ENCODE measurements at regions not wholly inside any gene's neighbourhood (a gene's known extent, or its start where the extent isn't known, plus 50 kb on each side); places are given as distances from the start of the nearest gene placed in this dataset.
"Not testable (repeated sequence)": the region's sequence is repeated elsewhere in the genome, so short reads cannot be mapped to it uniquely, and the experiment has no call there.

- DNase-seq (ENCODE audit: low read depth in 3 of 3) = no peak
These were observed 550.7 kb downstream of the MN1 start for GRCh38 chr22:27250886-27251285.

GRCh38 chr22:27251563-27251962 lies 550.0 kb downstream of the MN1 start:
- DNase-seq (ENCODE audit: low read depth in 3 of 3) = no peak

DNA sequence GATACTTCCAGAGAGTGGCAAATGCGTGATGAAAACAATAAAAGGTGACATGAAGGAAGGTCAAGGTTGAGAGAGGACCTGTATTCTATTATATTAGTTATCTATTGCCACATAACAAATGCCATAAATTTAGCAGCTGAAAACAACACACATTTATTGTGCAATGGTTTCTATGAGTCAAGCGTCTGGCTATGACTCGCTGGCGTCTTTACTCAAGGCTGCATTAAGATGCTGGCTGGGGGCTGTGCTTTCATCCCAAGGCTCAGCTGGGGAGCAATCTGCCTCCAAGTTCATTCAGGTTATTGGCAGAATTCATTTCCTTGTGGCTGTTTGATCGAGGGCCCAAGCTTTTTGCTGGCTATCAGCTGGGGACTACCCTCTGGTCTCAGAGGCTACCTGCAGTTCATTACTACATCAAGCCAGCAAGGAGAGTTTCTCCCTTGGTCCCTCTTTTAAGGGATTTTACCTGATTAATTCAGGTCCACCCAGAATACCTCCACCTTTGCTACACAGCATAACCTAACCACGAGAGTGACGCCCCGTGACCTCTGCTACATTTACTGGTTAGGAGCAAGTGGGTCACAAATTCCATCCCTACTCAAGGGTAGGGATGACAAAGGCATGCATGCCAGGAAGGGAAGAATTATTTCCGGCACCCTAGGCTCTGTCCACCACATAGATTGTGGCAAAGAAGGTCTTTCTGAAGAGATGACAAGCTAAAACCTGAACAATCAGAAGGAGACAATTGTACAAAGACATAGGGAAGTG lies 549.1 kb downstream of the MN1 start:
- no peak for DNase-seq (ENCODE audit: low read depth in 3 of 3)

GRCh38 chr22:27253108-27253902 lies 548.3 kb downstream of the MN1 start:
- no peak for DNase-seq (ENCODE audit: low read depth in 3 of 3)

DNA sequence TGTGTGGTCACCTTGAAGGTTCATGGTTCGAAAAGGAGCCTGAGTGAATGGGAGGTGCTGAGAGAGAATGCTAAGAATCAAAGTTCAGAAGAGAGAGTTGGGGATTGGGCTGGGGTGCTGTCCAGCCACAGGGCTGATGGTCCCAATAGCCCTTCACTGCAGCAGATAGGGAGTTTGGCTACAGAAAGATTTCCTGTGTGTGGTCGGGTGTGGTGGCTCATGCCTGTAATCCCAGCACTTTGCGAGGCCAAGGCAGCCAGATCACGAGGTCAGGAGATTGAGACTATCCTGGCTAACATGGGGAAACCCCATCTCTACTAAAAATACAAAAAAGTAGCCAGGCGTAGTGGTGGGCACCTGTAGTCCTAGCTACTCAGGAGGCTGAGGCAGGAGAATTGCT lies 547.5 kb downstream of the MN1 start:
- not testable (repeated sequence) for DNase-seq (ENCODE audit: low read depth in 3 of 3)

- DNase-seq (ENCODE audit: low read depth in 3 of 3) = no peak
These were observed 546.0 kb downstream of the MN1 start for GRCh38 chr22:27255580-27255979.

DNA sequence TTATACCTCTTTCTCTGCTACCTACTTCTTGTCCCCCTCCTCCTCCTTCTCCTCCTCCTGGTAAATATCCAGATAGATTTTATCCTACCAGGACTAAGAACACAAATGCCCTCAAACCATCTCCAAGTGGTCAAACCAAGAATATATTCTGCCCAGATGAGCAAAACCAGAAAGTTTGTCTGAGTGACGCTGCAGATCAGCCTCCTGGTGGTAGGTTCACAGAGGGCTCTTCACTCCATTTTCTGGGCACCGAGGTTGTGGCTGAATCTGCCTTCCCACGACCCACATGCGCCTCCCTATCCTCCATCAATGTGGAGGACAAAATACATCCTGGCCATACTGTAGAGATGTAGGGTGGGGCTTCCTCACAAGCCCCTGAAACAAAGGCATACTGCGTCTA lies 543.6 kb downstream of the MN1 start:
- no peak for DNase-seq (ENCODE audit: low read depth in 3 of 3)

DNA sequence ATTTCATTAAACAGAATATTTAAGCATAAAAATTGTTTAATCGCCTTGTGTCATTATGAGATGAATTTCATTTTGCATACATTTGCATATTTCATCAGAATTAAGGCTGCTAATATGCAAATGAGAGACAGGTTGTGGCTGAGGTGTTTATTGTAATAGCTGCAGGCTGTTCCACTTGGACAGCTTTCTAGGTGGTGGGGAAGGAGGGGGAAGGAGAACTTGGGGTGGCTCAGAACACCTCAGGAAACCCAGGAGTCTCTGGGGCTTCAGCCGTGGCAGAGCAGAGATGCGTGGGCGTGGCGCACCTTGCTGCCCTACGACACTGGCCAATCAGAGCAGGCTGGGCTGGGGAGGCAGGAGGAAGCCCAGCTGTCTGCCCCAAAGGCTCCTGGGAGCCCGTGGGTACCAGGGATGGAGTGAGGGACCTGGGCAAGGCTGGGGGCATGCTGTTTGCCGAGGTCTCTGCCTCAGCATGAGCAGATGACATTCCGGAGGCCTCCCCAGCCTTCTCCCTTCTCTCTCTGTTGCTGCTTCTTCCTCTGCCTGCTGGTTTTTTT lies 542.9 kb downstream of the MN1 start:
- no peak for DNase-seq (ENCODE audit: low read depth in 3 of 3)

DNA sequence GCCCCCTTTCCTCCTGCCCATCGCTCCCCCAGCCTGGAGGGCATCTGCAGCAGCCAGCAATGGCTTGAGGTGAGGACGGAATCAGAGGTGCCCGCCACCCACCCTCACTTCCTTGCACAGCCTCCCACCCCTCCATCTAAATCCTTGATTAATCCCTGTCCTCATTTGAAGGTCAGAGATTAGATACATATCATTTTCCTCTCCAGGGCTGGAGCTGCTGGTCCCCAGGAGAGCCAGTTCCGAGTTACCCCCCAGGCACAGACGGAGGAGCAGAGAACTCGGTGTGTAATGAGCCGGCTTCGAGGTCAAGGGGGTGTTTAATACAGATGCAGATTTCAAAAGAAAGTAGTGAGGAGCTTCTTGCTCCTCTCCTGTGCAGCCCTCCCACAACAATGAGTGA lies 542.1 kb downstream of the MN1 start:
- no peak for DNase-seq (ENCODE audit: low read depth in 3 of 3)

GRCh38 chr22:27260087-27260698 lies 541.4 kb downstream of the MN1 start:
- no peak for DNase-seq (ENCODE audit: low read depth in 3 of 3)

DNA sequence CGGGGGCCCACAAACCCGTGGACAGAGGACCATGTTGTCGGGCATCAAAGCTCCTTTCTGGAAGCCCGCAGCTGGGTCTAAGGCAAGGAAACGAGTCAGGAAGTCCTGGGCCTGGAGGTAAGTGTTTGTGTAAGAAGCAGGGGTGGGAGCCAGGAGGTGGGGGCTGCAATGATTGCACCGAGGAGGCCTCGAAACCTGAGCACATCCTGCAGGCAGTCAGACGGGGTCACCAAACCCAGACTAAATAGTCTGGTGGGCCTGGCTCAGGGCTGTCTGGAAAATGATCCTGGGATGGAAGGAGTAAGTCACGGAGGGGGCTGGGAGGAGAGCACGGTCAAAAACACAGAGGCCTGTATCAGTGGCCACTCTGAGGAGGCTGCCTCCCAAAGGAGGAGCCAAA lies 539.2 kb downstream of the MN1 start:
- DNase-seq (ENCODE audit: low read depth in 3 of 3) = no peak

GRCh38 chr22:27264184-27264583 lies 537.4 kb downstream of the MN1 start:
- DNase-seq (ENCODE audit: low read depth in 3 of 3) = no peak

DNA sequence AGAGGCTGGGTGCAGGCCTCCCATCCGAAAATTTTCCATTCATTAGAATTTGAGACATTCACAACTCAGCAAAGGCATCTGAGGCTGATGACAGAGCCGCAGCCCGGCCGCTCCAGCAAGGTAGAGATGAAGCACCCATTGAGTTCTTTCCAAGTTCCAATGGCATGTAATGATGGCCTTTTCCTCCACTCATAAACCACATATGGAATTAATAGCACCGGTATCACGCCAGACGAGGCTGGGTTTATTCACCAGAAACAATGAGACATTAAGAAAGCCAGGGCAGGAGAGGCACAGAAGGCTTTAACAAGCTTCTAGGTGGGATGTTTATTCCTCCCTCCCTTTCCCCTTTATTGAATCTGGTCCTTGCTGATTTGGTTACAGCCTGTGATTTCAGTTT lies 534.4 kb downstream of the MN1 start:
- DNase-seq (ENCODE audit: low read depth in 3 of 3) = no peak

- no peak for DNase-seq (ENCODE audit: low read depth in 3 of 3)
These were observed 531.6 kb downstream of the MN1 start for GRCh38 chr22:27269751-27270543.

- DNase-seq (ENCODE audit: low read depth in 3 of 3) = no peak
These were observed 530.6 kb downstream of the MN1 start for GRCh38 chr22:27270818-27271510.

GRCh38 chr22:27273436-27273835 lies 528.1 kb downstream of the MN1 start:
- no peak for DNase-seq (ENCODE audit: low read depth in 3 of 3)

DNA sequence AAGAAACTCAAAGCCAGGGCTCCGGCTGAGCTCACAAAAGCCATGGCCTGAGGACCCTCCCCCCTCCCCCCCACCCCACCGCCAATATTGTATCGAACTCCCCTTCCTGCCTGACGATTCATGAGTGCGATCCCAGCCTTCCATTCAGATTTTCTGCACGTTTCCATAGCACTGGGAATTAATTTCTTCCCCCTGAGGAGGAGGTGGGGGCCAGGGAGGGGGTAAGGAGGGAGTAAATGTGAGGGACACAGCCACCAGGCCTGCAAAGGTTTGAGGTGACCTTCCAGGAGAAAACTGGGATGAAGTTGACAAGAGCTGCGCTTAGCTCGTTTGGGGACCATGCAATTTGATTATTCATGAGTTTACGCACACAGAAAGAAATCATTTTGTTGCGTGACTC lies 527.7 kb downstream of the MN1 start:
- no peak for DNase-seq (ENCODE audit: low read depth in 3 of 3)

GRCh38 chr22:27274770-27275449 lies 526.6 kb downstream of the MN1 start:
- DNase-seq (ENCODE audit: low read depth in 3 of 3) = no peak

DNA sequence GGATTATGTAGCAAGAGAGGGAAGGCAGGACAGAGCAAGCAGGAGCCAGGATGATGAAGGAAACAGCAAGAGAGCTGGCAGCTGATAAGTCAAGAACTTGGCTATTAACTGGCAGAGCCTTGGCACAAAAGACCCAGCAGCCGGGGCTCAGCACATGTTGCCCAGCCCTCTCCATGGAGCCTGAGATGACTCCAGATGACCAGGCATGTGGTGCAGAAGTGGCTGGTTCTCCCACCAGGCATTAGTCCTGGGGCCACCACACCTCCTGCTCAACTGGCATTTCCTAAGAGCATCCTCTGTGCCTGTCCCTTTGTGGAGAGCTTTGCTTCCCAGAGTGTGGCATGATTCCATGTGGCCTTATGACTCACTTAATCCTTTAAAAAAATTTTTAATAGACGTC lies 522.6 kb downstream of the MN1 start:
- DNase-seq (ENCODE audit: low read depth in 3 of 3) = no peak

DNA sequence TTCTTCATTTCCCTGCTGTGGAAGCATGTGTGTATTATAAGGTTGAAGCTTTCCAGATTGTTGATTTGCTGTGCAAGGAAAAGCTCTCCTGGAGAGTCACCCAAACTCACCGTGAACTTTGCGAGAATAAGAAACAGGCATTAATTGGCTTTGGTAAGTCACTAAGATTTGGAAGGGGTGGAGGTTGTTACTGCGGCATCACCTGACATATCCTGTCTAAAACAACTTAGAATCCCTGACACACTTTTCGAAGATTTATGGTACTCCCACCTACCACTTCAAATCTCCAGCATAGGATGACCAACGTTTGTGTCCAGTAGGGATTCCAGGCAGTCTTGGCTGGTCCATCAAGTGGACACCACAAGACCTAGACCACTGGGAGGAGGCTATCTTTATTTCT lies 518.3 kb downstream of the MN1 start:
- DNase-seq (ENCODE audit: low read depth in 3 of 3) = no peak

DNA sequence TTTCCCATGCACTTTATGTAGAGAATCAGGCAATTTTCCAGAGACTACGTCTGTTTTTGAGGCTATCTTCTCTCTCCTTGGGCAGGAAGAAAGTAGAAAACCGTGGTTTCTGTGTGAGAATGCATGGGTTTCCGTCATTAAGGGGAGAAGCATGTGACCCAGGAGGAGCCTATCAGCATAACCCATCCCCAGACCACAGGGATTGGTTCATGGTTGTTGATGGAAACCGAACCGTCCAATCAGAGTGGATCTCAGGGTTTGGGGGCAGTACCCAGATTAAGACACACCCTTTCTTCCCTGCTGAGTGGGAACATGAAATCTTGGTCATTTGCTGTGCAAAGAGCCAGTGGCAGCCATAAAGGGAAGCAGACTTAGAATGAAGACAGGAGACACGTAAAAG lies 517.8 kb downstream of the MN1 start:
- DNase-seq (ENCODE audit: low read depth in 3 of 3) = no peak

All from stimulated activated CD4-positive, alpha-beta T cell treated with anti-CD3 and anti-CD28 coated beads, TNF-alpha, amount 100 ng/mL, for 4 hours (primary cell).